CD4-positive, alpha-beta T cell treated with Interleukin-15 for 1 hour (primary cell): ENCODE measurements at regions not wholly inside any gene's neighbourhood (a gene's known extent, or its start where the extent isn't known, plus 50 kb on each side); places are given as distances from the start of the nearest gene placed in this dataset.

Source experiments
- DNase-seq: peaks from one replicate; pipeline ENCODE4 v3.0.0-alpha.2; 2020

- no peak for DNase-seq
These were observed 214.7 kb downstream of the TRAM1L1 start for GRCh38 chr4:116870686-116871085.

- no peak for DNase-seq
These were observed 219.3 kb downstream of the TRAM1L1 start for GRCh38 chr4:116866106-116866505.

GRCh38 chr4:116862592-116862991 lies 222.8 kb downstream of the TRAM1L1 start:
- DNase-seq: no peak

- no peak for DNase-seq
These were observed 224.5 kb downstream of the TRAM1L1 start for GRCh38 chr4:116860891-116861290.

- DNase-seq: no peak
These were observed 235.8 kb downstream of the TRAM1L1 start for GRCh38 chr4:116849620-116850019.

GRCh38 chr4:116847616-116848015 lies 237.8 kb downstream of the TRAM1L1 start:
- no peak for DNase-seq

- DNase-seq: no peak
These were observed 245.6 kb downstream of the TRAM1L1 start for GRCh38 chr4:116839826-116840225.

- no peak for DNase-seq
These were observed 246.8 kb downstream of the TRAM1L1 start for GRCh38 chr4:116838609-116839008.

- no peak for DNase-seq
These were observed 256.2 kb downstream of the TRAM1L1 start for GRCh38 chr4:116829187-116829586.

GRCh38 chr4:116824172-116824571 lies 261.2 kb downstream of the TRAM1L1 start:
- no peak for DNase-seq

- no peak for DNase-seq
These were observed 273.6 kb downstream of the TRAM1L1 start for GRCh38 chr4:116811730-116812129.

GRCh38 chr4:116796022-116796421 lies 289.4 kb downstream of the TRAM1L1 start:
- DNase-seq: no peak

- DNase-seq: no peak
These were observed 296.7 kb downstream of the TRAM1L1 start for GRCh38 chr4:116788723-116789122.

GRCh38 chr4:116755051-116755450 lies 330.3 kb downstream of the TRAM1L1 start:
- no peak for DNase-seq

GRCh38 chr4:116752027-116752426 lies 333.3 kb downstream of the TRAM1L1 start:
- DNase-seq: no peak

GRCh38 chr4:116736756-116737155 lies 348.6 kb downstream of the TRAM1L1 start:
- DNase-seq: no peak

- DNase-seq: no peak
These were observed 351.2 kb downstream of the TRAM1L1 start for GRCh38 chr4:116734178-116734577.

- DNase-seq: no peak
These were observed 352.0 kb downstream of the TRAM1L1 start for GRCh38 chr4:116733370-116733769.

- DNase-seq: no peak
These were observed 358.9 kb downstream of the TRAM1L1 start for GRCh38 chr4:116726523-116726922.

GRCh38 chr4:116724249-116724648 lies 361.1 kb downstream of the TRAM1L1 start:
- DNase-seq: no peak

- DNase-seq: no peak
These were observed 379.9 kb downstream of the TRAM1L1 start for GRCh38 chr4:116705466-116705865.

- DNase-seq: no peak
These were observed 382.4 kb downstream of the TRAM1L1 start for GRCh38 chr4:116702949-116703348.

GRCh38 chr4:116688536-116688935 lies 396.8 kb downstream of the TRAM1L1 start:
- no peak for DNase-seq

- no peak for DNase-seq
These were observed 417.2 kb downstream of the TRAM1L1 start for GRCh38 chr4:116668190-116668589.

- DNase-seq: no peak
These were observed 419.7 kb downstream of the TRAM1L1 start for GRCh38 chr4:116665716-116666115.

GRCh38 chr4:116664198-116664597 lies 421.2 kb downstream of the TRAM1L1 start:
- DNase-seq: no peak
